GM12873 (cell line): ENCODE measurements at regions not wholly inside any gene's neighbourhood (a gene's known extent, or its start where the extent isn't known, plus 50 kb on each side); places are given as distances from the start of the nearest gene placed in this dataset.

Experiments used
- CTCF ChIP-seq: IDR thresholded peaks from 2 replicates; pipeline ENCODE4 v1.5.1; 2012; ENCODE audit warnings: low read depth, mild to moderate bottlenecking, moderate library complexity, low read length, control low read depth; ENCODE audit not compliant: insufficient read depth; ENCODE audit errors: missing control alignments

- TF ChIP-seq CTCF, result no peak
Observed at GRCh38 chr14:53380052-53380866, 227.1 kb upstream of the DDHD1 start.

GRCh38 chr14:53378142-53378541, 225.0 kb upstream of the DDHD1 start:
- TF ChIP-seq CTCF, result no peak

GRCh38 chr14:53376064-53376463, 222.9 kb upstream of the DDHD1 start:
- TF ChIP-seq CTCF, result no peak

GRCh38 chr14:53375599-53375998, 222.5 kb upstream of the DDHD1 start:
- TF ChIP-seq CTCF, result no peak

GRCh38 chr14:53368711-53369201, 215.6 kb upstream of the DDHD1 start:
- TF ChIP-seq CTCF, result no peak

GRCh38 chr14:53368066-53368465, 214.9 kb upstream of the DDHD1 start:
- no peak for TF ChIP-seq CTCF

- no peak for TF ChIP-seq CTCF
Observed at GRCh38 chr14:53367644-53368026, 214.5 kb upstream of the DDHD1 start.
